ENCODE measurements at regions not wholly inside any gene's neighbourhood (a gene's known extent, or its start where the extent isn't known, plus 50 kb on each side); places are given as distances from the start of the nearest gene placed in this dataset.
A peak's percentile ranks its signal among the peaks of the same experiment; 100 is the strongest.

GRCh38 chr7:26444555-26444954, 152.9 kb downstream of the SNX10 start:
- FAIRE-seq (no peak), DNase-seq (ENCODE audit: insufficient read length, low spot score) (no peak)
- no peak for TF ChIP-seq POLR2A (IDR thresholded peaks at IDR 0.05; ENCODE audit: low read depth, low read length)

DNA sequence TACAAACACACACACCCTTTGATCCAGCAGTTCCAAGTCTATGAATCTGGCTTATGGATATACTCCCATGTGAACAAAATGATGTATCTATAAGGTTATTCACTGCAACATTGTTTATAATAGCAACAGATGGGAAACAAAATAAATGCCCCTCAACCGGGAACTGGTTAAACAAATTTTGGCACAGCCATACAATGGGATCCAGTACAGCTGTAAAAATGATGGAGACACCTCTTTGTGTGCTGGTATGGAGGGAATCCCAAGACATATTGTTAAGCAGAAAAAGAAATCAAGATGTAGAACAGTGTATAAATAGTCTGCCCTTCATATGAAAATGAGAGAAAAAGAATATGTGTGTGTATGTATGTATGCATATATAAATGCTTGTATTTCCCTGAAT, 155.5 kb downstream of the SNX10 start:
- FAIRE-seq (no peak), DNase-seq (ENCODE audit: insufficient read length, low spot score) (no peak)
- no peak for TF ChIP-seq POLR2A (IDR thresholded peaks at IDR 0.05; ENCODE audit: low read depth, low read length)

- peak; percentile 69 for DNase-seq (ENCODE audit: insufficient read length, low spot score)
- FAIRE-seq: peak; percentile 15
- no peak; the same call in 1 of the 2 replicates for TF ChIP-seq POLR2A (IDR thresholded peaks at IDR 0.05; ENCODE audit: low read depth, low read length)
Measured at GRCh38 chr7:26449175-26450165, 157.8 kb downstream of the SNX10 start.

DNA sequence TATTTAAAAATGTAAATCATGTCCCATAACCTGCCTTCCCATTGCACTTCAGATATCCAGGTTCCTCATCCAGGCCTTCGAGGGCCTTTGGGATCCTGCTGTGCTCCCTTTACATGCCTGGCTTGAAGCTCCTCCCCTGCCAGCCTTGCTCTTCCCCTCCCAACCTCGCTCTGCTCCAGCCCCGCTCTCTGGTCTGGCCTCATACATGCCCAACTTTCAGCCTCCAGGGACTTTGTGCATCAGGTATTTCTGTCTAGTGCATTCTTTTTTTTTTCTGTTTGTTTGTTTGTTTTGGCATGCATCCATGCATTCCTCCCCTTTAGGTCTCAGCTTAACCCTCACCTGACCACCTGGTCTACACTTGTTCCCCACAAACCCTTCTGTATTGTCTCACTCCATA, 160.3 kb downstream of the SNX10 start:
- no peak for FAIRE-seq
- TF ChIP-seq POLR2A (IDR thresholded peaks at IDR 0.05; ENCODE audit: low read depth, low read length): no peak
- DNase-seq (ENCODE audit: insufficient read length, low spot score): no peak

DNA sequence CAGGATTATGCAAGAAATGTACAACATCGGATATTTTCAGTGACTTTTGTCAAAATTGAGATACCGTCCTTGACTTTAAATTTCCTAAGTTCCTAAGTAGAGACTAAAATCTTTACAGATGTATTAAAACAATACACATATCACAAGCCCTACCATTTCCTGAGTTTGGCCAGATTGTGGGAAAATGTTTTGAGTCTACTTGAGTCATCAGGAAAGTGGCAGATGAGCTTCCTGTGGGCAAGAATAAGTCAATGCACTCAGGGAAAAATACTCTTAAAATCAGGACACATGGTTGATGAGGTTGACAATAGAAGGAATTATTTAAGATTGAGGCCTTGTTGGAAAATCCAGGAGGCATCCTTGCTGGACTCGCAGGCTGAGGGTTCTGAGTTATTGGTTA, 162.5 kb downstream of the SNX10 start:
- DNase-seq (ENCODE audit: insufficient read length, low spot score) (no peak), FAIRE-seq (no peak)
- TF ChIP-seq POLR2A (IDR thresholded peaks at IDR 0.05; ENCODE audit: low read depth, low read length): no peak

GRCh38 chr7:26457696-26458327, 166.2 kb downstream of the SNX10 start:
- FAIRE-seq (no peak), DNase-seq (ENCODE audit: insufficient read length, low spot score) (no peak)
- no peak for TF ChIP-seq POLR2A (IDR thresholded peaks at IDR 0.05; ENCODE audit: low read depth, low read length)

- DNase-seq (ENCODE audit: insufficient read length, low spot score): no peak
- FAIRE-seq: no peak
- TF ChIP-seq POLR2A (IDR thresholded peaks at IDR 0.05; ENCODE audit: low read depth, low read length): no peak
Measured at GRCh38 chr7:26458466-26459145, 166.9 kb downstream of the SNX10 start.

DNA sequence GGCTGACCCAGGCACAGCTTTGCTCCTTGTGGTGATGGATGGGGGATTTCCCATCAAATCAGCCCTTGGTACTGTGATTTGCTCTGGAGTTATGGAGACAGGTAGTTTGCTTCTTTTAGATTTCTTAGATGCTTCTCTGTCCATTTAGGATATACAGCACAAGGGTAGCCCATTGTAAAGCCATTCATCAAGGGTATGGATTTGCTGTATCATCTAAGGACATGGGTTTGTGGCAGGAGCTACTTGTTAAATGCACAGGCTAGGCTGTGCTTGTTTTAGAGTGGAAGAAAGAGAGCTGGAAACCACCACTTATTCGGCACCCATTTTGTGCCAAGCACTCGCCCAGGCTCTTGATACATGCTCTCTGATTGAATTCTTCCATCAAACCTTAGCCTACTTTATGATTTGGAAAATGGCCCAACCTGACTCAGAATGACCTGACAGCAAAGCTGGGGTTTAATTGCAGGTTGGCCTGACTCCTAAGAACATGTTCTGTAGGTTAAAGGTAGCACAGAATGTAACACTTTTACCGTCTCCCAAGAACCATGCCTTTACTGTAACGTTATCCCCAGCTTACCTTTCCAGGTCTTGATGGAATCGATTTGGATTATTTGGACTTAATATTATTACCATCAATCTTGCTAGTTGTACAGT, 168.0 kb downstream of the SNX10 start:
- FAIRE-seq (no peak), DNase-seq (ENCODE audit: insufficient read length, low spot score) (no peak)
- no peak for TF ChIP-seq POLR2A (IDR thresholded peaks at IDR 0.05; ENCODE audit: low read depth, low read length)

DNA sequence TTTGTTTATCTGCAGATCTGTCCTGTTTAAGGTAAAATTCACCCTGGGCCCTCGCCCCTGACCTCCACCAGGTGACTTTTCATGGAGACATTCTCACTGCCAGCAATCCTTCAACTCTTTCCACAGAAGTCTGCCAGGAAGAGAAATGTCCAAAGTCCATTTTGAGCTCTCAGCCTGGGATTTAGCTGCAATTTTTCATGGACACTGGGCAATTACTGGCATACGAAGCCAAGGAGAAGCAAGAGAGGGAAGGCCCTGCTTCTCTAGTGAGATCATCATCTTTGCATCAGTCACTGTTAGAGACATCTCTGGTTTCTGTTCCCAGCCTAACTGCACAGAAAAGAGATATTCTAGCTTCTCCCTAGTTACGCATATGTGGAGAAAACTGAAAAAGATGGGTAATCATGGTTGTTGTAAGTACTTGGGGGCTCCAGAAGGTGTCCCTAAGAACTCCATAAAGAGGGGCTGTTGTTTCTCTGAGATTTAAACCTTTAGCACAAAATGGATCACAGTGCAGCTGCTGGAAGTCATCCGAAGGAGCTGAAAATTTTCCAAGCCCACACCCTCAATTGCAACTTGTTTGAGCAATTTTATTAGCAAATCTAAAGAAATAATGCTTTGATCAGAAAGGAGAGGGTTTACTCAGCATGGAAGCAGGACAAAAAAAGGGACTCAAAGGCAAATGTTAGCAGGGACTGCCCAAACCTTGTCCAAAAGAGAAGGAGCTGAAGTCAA, 168.9 kb downstream of the SNX10 start:
- no peak for DNase-seq (ENCODE audit: insufficient read length, low spot score)
- no peak for FAIRE-seq
- no peak for TF ChIP-seq POLR2A (IDR thresholded peaks at IDR 0.05; ENCODE audit: low read depth, low read length)

- no peak for DNase-seq (ENCODE audit: insufficient read length, low spot score)
- TF ChIP-seq POLR2A (IDR thresholded peaks at IDR 0.05; ENCODE audit: low read depth, low read length): no peak
- no peak for FAIRE-seq
Measured at GRCh38 chr7:26461518-26461917, 169.9 kb downstream of the SNX10 start.

DNA sequence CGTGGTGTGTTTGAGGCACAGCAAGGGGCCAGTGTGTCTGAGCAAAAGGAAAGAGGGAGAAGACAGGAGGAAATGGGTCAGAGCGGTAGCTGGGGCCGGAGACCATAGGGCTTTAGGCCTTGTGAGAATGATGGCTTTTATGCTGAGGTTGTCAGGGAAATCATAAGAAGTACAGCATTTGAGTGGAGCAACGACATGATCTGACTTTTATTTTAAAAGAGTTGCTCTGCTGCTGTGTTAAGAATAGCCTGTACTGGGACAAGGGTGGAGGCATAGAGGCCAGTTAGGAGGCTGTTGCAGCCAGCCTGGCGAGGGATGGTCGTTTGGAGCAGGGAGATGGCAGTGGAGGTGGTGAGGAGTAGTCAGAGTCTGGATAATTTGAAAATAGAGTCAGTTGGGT, 174.3 kb downstream of the SNX10 start:
- TF ChIP-seq POLR2A (IDR thresholded peaks at IDR 0.05; ENCODE audit: low read depth, low read length): no peak
- FAIRE-seq: no peak

DNA sequence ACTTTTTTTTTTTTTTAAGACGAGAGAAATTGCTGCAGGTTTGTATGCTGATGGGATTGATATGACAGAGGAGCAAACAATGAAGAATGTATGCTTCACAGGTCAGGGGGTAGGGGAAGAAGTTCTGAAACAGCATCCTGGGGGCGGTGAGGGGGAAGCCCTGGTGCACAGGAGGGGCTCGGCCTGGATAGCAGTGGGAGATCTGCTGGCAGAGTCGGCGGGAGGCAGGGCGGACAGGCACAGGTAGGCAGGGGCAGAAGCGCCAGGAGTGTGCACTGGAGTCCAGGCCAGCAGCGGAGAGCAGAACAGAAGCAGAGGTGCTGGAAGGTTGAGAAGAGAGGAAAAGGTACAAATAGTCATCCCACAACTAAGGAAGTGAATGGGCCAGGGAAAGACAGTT, 175.4 kb downstream of the SNX10 start:
- DNase-seq (ENCODE audit: insufficient read length, low spot score): no peak
- TF ChIP-seq POLR2A (IDR thresholded peaks at IDR 0.05; ENCODE audit: low read depth, low read length): no peak
- FAIRE-seq: no peak

More for the DNA sequence above, 174.3 kb downstream of the SNX10 start:
- no peak for DNase-seq (ENCODE audit: insufficient read length, low spot score)

DNA sequence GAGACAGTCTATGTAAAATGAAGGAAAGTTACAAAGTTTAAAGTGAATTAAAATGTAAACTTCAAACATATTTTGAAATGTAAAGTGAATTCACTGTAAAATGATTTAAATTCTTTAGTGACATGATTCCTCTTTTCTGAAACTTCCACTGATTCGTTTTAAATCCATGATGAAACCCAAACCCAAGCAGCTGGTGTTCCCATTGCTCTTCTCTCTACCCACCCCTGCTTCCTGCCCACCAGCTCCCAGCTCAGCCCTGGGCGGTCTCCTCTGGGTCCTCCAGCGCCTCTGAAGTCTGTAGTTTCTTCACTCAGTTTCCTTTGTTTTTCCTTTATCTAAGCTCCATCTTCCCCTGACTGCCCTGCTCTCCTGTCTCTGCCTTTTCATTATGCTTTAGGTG, 175.9 kb downstream of the SNX10 start:
- no peak for TF ChIP-seq POLR2A (IDR thresholded peaks at IDR 0.05; ENCODE audit: low read depth, low read length)
- no peak for DNase-seq (ENCODE audit: insufficient read length, low spot score)
- FAIRE-seq: no peak
